Fibroblast of mammary gland (primary cell): ENCODE measurements at regions not wholly inside any gene's neighbourhood (a gene's known extent, or its start where the extent isn't known, plus 50 kb on each side); places are given as distances from the start of the nearest gene placed in this dataset.
"Not testable (repeated sequence)": the region's sequence is repeated elsewhere in the genome, so short reads cannot be mapped to it uniquely, and the experiment has no call there.

Source experiments
- DNase-seq: peaks from one replicate; pipeline ENCODE4 v3.0.0-alpha.2; 2010; ENCODE audit warnings: low read depth
- H3K4me3 ChIP-seq: 2 replicates; pipeline ENCODE4 v1.5.1; 2011; ENCODE audit warnings: low read depth, mild to moderate bottlenecking, low read length, moderate library complexity; ENCODE audit not compliant: control insufficient read depth
- CTCF ChIP-seq: conservative IDR thresholded peaks from 2 replicates; pipeline ENCODE4 v1.5.1; 2011; ENCODE audit warnings: low read depth, low read length, inconsistent platforms; ENCODE audit not compliant: control insufficient read depth, insufficient read depth

- TF ChIP-seq CTCF: no peak
- DNase-seq: no peak
These were observed 769.0 kb downstream of the KCNJ2 start for GRCh38 chr17:70938336-70938735.

DNA sequence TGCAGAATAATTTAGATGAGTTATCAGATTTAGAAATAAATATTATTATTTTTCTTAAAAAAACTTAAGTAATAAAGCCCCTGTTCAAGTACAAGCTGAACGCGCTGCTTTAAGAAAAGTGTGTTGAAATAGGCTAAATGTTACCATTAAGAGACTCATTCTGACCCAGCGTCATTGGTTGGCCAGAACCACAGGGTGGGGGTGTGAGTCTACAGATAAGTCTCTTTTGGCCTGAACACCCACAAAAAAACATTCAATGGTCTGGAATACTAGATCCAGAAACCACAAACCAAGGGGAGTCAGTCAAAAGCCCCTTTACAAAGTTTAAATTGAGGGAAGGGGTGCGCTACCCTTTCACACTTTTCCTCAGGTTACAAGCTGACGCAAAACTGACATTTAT lies 776.1 kb downstream of the KCNJ2 start:
- no peak overlapping the region for H3K4me3 ChIP-seq
- DNase-seq: peak; percentile 10
- TF ChIP-seq CTCF: no peak

More at GRCh38 chr17:70938336-70938735, 769.0 kb downstream of the KCNJ2 start:
- no peak overlapping the region for H3K4me3 ChIP-seq

GRCh38 chr17:70947215-70947614 lies 777.9 kb downstream of the KCNJ2 start:
- no peak overlapping the region for H3K4me3 ChIP-seq
- TF ChIP-seq CTCF: no peak
- DNase-seq: no peak

GRCh38 chr17:70947636-70948565 lies 778.6 kb downstream of the KCNJ2 start:
- DNase-seq: no peak
- TF ChIP-seq CTCF: no peak
- no peak overlapping the region for H3K4me3 ChIP-seq

DNA sequence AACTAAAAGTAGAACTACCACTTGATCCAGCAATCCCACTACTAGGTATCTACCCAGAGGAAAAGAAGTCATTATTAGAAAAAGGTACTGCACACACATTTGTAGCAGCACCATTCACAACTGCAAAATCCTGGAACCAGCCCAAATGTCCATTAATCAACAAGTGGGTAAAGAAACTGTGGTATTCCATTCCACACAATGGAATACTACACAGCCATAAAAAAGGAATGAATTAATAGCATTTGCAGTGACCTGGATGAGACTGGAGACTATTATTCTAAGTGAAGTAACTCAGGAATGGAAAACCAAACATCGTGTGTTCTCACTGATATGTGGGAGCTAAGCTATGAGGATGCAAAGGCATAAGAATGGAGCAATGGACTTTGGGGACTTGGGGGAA lies 783.8 kb downstream of the KCNJ2 start:
- not testable (repeated sequence) for DNase-seq, H3K4me3 ChIP-seq

DNA sequence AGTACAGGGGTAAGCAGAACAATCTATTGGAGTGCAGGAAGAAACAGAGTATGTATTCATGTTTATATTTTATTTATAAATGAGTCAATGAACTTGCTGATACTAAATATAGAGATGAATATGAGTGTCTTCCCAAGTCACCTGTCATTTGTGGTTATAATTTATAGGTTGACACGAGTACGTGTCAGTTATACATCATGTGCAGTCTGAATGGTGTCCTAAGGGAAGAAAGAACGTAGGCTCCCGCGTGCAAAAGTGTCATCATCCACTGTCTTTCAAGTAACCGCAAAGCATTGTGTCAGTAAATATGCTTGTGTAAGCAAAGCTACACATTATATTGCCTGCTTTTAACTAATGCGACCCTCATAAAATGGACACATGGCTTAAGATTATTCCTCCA lies 786.1 kb downstream of the KCNJ2 start:
- no peak for DNase-seq
- no peak for TF ChIP-seq CTCF
- no peak overlapping the region for H3K4me3 ChIP-seq

DNA sequence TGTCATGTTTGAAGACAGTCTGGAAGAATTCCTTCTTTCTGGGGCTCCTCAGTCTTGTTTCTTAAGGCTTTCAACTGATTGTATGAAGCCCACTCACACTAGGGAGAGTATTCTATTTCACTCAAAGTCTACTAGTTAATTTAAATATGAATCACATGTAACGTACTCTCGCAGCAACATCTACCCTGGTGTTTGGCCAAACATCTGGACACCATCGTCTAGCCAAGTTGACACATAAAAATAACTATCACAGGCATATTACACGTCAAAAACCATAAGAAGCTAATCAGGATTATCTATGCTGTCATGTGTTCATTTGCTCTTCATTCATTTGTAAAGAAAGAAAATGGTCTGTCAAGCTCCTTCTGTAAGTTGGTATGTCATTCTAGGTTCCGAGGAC lies 787.4 kb downstream of the KCNJ2 start:
- TF ChIP-seq CTCF: no peak
- H3K4me3 ChIP-seq: no peak overlapping the region
- DNase-seq: peak; percentile 58
